AG10803 (cell line): ENCODE measurements at regions not wholly inside any gene's neighbourhood (a gene's known extent, or its start where the extent isn't known, plus 50 kb on each side); places are given as distances from the start of the nearest gene placed in this dataset.

Experiments
- DNase-seq: peaks from one replicate; pipeline ENCODE4 v3.0.0; 2010; ENCODE audit warnings: low read depth
- H3K4me3 ChIP-seq: 2 replicates; pipeline ENCODE4 v1.5.1; 2011; ENCODE audit warnings: mild to moderate bottlenecking, low read length, control low read depth
- TF ChIP-seq, protein P1 (sequence below): conservative IDR thresholded peaks from 2 replicates; pipeline ENCODE4 v1.5.1; 2011; ENCODE audit warnings: mild to moderate bottlenecking, low read length, control low read depth, inconsistent platforms

DNA sequence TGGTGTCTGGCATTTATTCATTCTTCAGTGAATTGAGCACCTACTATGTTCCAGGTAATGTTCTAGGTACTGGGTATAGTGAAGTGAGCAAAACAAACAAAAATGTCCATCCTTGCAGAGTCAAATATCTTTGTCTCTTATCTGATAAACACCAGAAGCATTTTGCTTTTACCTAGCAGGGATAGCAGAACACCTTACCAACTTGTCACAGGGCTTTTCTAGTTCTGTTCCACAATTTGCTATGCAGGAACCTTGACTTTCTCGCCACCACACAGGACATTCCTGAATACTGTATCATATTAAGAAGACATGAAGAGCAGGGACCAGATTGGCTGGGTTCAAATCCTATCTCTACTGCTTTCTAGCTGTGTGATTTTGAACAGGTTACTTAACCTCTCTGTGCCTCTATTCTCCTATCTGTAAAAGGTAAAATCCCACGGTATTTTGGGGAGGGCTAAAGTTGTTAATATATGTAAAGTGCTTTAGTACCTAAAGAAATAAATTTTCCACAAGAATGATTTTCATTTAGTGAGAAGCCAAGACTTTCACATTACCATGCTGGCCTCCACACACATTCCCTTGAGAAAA, 214.5 kb upstream of the S100G start:
- H3K4me3 ChIP-seq: no peak overlapping the region
- DNase-seq: no peak
- TF ChIP-seq, protein P1, sequence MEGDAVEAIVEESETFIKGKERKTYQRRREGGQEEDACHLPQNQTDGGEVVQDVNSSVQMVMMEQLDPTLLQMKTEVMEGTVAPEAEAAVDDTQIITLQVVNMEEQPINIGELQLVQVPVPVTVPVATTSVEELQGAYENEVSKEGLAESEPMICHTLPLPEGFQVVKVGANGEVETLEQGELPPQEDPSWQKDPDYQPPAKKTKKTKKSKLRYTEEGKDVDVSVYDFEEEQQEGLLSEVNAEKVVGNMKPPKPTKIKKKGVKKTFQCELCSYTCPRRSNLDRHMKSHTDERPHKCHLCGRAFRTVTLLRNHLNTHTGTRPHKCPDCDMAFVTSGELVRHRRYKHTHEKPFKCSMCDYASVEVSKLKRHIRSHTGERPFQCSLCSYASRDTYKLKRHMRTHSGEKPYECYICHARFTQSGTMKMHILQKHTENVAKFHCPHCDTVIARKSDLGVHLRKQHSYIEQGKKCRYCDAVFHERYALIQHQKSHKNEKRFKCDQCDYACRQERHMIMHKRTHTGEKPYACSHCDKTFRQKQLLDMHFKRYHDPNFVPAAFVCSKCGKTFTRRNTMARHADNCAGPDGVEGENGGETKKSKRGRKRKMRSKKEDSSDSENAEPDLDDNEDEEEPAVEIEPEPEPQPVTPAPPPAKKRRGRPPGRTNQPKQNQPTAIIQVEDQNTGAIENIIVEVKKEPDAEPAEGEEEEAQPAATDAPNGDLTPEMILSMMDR: no peak

DNA sequence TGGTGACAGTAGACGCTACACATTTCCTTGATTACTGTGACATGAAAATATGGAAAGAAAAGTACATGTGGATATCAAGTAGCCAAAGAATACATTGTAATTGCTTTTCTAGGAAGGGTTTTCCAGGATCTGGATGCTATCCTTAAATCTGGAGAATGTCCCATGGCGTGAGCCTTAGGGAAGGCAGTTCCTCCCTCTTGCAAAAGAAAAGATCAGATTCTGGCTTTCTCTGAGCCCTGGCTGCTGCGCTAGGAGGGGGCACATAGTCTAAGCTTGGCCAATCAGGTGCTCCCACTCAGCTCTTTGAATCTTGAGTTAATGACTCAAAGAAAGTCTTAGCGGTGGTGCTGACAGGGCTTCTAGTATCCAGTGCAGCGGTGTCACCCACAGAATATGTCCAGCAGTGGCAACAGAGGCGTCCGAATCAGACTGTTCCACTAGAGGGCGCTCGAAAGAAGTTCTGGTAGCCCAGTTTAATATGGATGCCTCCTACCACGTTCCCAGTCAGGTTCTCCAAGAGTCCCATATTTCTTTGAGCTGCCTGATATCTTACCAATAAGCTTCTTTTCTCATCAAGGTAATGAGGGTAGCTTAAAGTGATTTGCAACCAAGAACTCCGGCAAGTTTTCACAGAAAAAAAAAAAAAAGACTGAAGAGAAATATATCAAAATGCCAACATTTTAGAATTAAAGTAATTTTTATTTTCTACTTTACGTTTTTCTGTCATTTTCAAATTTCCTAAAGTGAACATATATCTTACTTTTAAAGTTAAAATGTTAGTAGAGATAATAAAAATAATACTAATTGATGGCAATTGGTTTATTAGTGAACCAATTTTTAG, 213.4 kb upstream of the S100G start:
- H3K4me3 ChIP-seq: no peak overlapping the region
- TF ChIP-seq, protein P1: peak; percentile 66
- DNase-seq: peak; percentile 71

DNA sequence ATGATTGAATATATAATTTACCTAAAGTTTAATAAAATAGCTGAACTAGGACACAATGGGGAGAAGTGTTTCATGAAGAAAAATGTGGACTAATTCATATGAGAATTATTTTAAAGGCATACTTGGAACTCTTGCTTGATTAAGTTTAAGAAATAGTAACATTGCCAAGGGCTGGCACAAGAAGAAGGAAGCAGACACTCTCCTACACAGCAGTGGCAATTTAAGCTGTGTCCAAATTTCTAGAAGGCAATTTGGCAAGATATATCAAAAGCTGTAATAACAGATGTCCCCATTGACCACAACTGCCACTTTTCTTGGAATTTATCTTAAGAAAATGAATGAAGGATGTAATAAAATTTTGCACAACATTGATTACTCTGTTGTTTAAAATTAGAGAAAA, 209.5 kb upstream of the S100G start:
- TF ChIP-seq, protein P1: no peak
- no peak overlapping the region for H3K4me3 ChIP-seq
- peak; percentile 26 for DNase-seq

DNA sequence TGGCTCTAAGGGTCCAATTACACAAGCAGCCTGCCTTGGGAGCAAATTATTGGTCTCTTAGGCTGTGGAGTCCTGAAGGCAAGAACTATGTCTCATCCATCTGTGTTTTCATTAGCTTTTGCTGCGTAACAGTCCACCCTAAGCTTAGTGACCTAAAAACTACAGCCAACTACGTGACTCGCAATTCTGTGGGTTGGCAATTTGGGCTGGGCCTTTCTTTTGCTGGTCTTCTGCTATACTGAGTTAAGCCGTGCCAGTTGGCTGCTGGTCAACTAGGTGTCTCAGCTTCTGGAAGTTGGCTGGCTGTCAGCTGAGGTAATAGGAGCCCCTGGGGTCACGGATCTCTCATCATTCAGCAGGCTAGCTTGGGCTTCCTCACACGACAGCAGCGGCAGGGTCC, 205.6 kb upstream of the S100G start:
- DNase-seq: no peak
- TF ChIP-seq, protein P1: no peak
- H3K4me3 ChIP-seq: no peak overlapping the region

DNA sequence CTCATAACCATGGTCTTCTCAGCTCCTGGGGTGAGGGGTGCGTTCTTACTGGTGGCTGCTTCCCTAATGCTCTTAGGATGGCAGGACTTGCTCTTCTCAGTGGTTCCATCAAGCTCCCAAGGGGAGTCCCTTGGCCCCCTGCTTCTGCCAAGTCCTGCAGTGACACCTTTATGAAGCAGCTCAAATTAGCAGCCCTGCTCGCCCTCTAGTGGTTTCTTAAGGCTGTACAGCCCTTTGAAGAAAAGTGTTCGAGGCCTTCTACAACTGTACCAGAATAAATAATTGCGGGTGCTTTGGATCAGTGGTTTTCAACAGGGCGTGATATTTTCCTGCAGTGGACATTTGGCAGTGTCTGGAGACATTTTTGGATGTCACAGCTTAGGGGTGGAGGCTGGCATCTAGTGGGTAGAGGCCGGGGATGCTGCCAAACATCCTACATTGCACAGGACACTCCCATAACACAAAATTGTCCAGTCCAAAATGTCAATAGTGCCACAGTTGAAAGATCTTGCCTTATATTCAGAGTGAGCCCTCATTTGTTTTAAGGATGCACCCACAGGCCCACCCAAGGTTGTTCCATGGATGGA, 204.7 kb upstream of the S100G start:
- DNase-seq: no peak
- no peak overlapping the region for H3K4me3 ChIP-seq
- TF ChIP-seq, protein P1: peak; percentile 56

DNA sequence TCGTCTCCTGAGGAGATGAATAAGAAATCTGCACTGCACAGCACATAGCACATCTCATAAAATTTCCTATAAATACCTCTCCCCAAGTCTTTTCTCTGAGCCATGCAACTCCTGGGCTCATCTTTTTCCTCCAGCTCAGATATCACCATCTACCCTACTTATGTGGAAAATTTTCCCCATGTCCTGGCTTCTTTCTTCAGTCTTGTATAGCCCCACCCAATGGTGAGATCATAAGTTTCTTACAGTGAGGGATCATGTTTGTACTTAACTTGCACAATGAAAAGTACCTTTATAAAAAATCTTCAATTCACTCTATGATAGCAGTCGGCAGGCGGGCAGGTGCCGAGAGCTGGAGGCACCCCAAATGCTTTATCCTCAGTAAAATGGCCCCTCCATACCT, 198.6 kb upstream of the S100G start:
- DNase-seq: no peak
- TF ChIP-seq, protein P1: no peak
- no peak overlapping the region for H3K4me3 ChIP-seq
